ENCODE measurements at regions not wholly inside any gene's neighbourhood (a gene's known extent, or its start where the extent isn't known, plus 50 kb on each side); places are given as distances from the start of the nearest gene placed in this dataset.

DNA sequence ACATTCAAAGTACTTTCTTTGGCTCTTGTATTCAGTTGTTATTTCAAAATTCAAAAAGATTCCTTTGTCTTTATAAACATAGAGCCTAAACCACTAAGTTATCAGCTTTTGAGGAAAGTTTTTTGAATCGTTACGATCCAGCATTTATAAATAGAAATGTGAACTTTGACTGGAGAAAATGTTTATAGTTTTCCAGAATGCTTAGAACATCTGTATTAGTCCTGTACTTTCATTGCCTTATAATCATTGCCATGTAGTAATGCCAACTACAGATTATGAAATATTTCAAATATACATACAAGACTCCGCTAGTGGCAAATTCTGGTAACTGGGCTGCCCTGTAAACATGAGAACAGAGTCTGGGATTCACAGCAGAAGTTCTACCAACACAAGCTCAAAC is 191.3 kb upstream of the PRKCQ start:
- no peak overlapping the region for H3K4me2 ChIP-seq (ENCODE audit: low read depth, low read length, poor library complexity, severe bottlenecking)
- TF ChIP-seq, protein P1, sequence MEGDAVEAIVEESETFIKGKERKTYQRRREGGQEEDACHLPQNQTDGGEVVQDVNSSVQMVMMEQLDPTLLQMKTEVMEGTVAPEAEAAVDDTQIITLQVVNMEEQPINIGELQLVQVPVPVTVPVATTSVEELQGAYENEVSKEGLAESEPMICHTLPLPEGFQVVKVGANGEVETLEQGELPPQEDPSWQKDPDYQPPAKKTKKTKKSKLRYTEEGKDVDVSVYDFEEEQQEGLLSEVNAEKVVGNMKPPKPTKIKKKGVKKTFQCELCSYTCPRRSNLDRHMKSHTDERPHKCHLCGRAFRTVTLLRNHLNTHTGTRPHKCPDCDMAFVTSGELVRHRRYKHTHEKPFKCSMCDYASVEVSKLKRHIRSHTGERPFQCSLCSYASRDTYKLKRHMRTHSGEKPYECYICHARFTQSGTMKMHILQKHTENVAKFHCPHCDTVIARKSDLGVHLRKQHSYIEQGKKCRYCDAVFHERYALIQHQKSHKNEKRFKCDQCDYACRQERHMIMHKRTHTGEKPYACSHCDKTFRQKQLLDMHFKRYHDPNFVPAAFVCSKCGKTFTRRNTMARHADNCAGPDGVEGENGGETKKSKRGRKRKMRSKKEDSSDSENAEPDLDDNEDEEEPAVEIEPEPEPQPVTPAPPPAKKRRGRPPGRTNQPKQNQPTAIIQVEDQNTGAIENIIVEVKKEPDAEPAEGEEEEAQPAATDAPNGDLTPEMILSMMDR (conservative IDR thresholded peaks at IDR 0.05; ENCODE audit: low read length): no peak
- no peak for TF ChIP-seq EZH2phosphoT487 (IDR thresholded peaks at IDR 0.05; ENCODE audit: borderline replicate concordance)
- peaks cover 7% of the 10 kb centered on the region for H3K4me1 ChIP-seq (ENCODE audit: insufficient read depth, low read length, poor library complexity, severe bottlenecking)
- no peaks in the 10 kb centered on the region for H3K27me3 ChIP-seq (ENCODE audit: insufficient read depth, low read length, poor library complexity, severe bottlenecking)
- H3K9me3 ChIP-seq (ENCODE audit: insufficient read depth, low read depth, low read length): no peaks in the 10 kb centered on the region
- no peaks in the 10 kb centered on the region for H4K20me1 ChIP-seq (ENCODE audit: insufficient read depth, low read length, poor library complexity, severe bottlenecking)
- H3K4me3 ChIP-seq (ENCODE audit: low read length, poor library complexity, severe bottlenecking): no peak overlapping the region
- H3K79me2 ChIP-seq (ENCODE audit: insufficient read depth, low read length): no peaks in the 10 kb centered on the region
- no peaks in the 10 kb centered on the region for H3F3A ChIP-seq (ENCODE audit: low read depth)
- H3K9ac ChIP-seq (ENCODE audit: low read depth, low read length, poor library complexity, severe bottlenecking): no peak overlapping the region
- no peaks in the 10 kb centered on the region for H3K9me2 ChIP-seq (replicated peaks; ENCODE audit: low read depth, low read length)
- no peaks in the 10 kb centered on the region for H3K36me3 ChIP-seq (ENCODE audit: insufficient read depth, low read length)
- no peak overlapping the region for H2AFZ ChIP-seq (ENCODE audit: low read length)

DNA sequence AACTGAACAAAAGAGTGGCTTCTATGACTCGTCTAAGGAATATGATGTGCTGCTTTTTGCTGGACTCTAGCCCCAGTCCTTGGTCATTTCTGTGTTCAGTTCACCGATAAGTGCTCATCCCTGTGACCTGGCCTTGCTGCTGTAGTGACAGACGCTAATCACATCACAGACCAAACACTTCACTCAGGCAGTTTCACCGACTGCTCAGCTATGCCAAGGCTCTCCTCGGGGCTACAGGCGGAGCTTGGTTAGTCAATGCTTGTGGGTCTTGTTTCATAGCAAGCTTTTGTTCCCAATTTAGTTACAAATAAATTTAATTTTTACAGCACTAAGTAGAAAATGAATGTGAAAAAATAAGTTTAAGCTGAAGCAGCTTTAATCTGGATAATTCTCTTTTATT is 190.8 kb upstream of the PRKCQ start:
- no peaks in the 10 kb centered on the region for H3K36me3 ChIP-seq (ENCODE audit: insufficient read depth, low read length)
- no peaks in the 10 kb centered on the region for H3K9me2 ChIP-seq (replicated peaks; ENCODE audit: low read depth, low read length)

DNA sequence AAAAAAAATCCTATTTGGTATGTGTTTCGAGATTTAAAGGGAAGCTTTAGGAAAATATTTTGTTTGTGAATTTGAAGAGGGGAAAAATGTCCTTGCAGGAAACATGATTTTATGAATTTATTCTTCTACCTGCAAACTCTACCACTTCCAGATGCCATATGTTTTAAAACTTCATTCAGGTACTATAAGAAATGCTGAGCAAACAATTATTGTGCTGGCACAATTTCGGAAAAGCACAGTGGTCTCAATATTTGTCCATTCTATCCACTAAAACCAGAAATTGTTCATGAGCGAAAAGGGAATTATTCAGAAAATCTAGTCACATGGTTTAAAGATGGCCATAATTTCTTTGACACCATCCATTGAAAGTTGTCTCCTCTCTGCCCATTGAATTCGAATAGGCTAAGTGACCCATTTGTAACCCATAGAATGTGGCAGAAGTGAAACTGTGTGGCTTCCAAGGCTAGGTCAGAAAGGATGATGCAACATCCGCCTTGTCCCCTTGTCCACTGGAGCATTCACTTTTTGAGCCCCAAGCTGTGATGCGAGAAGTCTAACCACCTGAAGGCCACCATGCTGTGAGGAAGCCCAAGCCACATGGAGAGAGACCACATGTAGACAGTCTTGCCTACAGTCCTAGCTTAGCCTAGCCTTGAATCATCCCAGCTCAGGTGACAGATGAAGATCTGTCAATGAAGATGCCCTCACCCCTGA is 189.8 kb upstream of the PRKCQ start:
- no peak overlapping the region for H2AFZ ChIP-seq (ENCODE audit: low read length)
- H3K9me2 ChIP-seq (replicated peaks; ENCODE audit: low read depth, low read length): no peaks in the 10 kb centered on the region
- no peaks in the 10 kb centered on the region for H3K36me3 ChIP-seq (ENCODE audit: insufficient read depth, low read length)
- no peak overlapping the region for H3K4me3 ChIP-seq (ENCODE audit: low read length, poor library complexity, severe bottlenecking)
- no peaks in the 10 kb centered on the region for H3K27me3 ChIP-seq (ENCODE audit: insufficient read depth, low read length, poor library complexity, severe bottlenecking)
- H3K79me2 ChIP-seq (ENCODE audit: insufficient read depth, low read length): no peaks in the 10 kb centered on the region
- H3K9me3 ChIP-seq (ENCODE audit: insufficient read depth, low read depth, low read length): no peaks in the 10 kb centered on the region
- H3K4me1 ChIP-seq (ENCODE audit: insufficient read depth, low read length, poor library complexity, severe bottlenecking): peaks cover 7% of the 10 kb centered on the region
- H3K4me2 ChIP-seq (ENCODE audit: low read depth, low read length, poor library complexity, severe bottlenecking): no peak overlapping the region
- H4K20me1 ChIP-seq (ENCODE audit: insufficient read depth, low read length, poor library complexity, severe bottlenecking): no peaks in the 10 kb centered on the region
- H3K9ac ChIP-seq (ENCODE audit: low read depth, low read length, poor library complexity, severe bottlenecking): no peak overlapping the region
- H3F3A ChIP-seq (ENCODE audit: low read depth): no peaks in the 10 kb centered on the region
- TF ChIP-seq, protein P1 (conservative IDR thresholded peaks at IDR 0.05; ENCODE audit: low read length): no peak
- no peak for TF ChIP-seq EZH2phosphoT487 (IDR thresholded peaks at IDR 0.05; ENCODE audit: borderline replicate concordance)

More for the DNA sequence above, 190.8 kb upstream of the PRKCQ start:
- TF ChIP-seq, protein P1 (conservative IDR thresholded peaks at IDR 0.05; ENCODE audit: low read length): no peak
- TF ChIP-seq EZH2phosphoT487 (IDR thresholded peaks at IDR 0.05; ENCODE audit: borderline replicate concordance): no peak
- H3K9ac ChIP-seq (ENCODE audit: low read depth, low read length, poor library complexity, severe bottlenecking): no peak overlapping the region
- no peaks in the 10 kb centered on the region for H3K27me3 ChIP-seq (ENCODE audit: insufficient read depth, low read length, poor library complexity, severe bottlenecking)
- no peaks in the 10 kb centered on the region for H3F3A ChIP-seq (ENCODE audit: low read depth)
- H3K79me2 ChIP-seq (ENCODE audit: insufficient read depth, low read length): no peaks in the 10 kb centered on the region
- peaks cover 7% of the 10 kb centered on the region for H3K4me1 ChIP-seq (ENCODE audit: insufficient read depth, low read length, poor library complexity, severe bottlenecking)
- no peak overlapping the region for H2AFZ ChIP-seq (ENCODE audit: low read length)
- no peak overlapping the region for H3K4me3 ChIP-seq (ENCODE audit: low read length, poor library complexity, severe bottlenecking)
- no peaks in the 10 kb centered on the region for H4K20me1 ChIP-seq (ENCODE audit: insufficient read depth, low read length, poor library complexity, severe bottlenecking)
- no peaks in the 10 kb centered on the region for H3K9me3 ChIP-seq (ENCODE audit: insufficient read depth, low read depth, low read length)
- H3K4me2 ChIP-seq (ENCODE audit: low read depth, low read length, poor library complexity, severe bottlenecking): no peak overlapping the region

Measured in Loucy (cell line).